HEK293 (cell line): ENCODE measurements at regions not wholly inside any gene's neighbourhood (a gene's known extent, or its start where the extent isn't known, plus 50 kb on each side); places are given as distances from the start of the nearest gene placed in this dataset.

Experiments
- CTCF ChIA-PET: fragments of 350-600 bp; formaldehyde crosslinking; extraction: SDS; loops from one replicate; lab custom pipeline; 2021; ENCODE audit warnings: antibody characterized with exemption; lab: Yijun Ruan, JAX
- POLR2A ChIA-PET: fragments of 300-600 bp; formaldehyde crosslinking; extraction: SDS; loops from one replicate; lab custom pipeline; 2020; ENCODE audit warnings: antibody characterized with exemption, inconsistent platforms; lab: Yijun Ruan, JAX
- H3K27ac ChIP-seq: fragments of 200-500 bp; sonication (Bioruptor generic); 2 replicates; pipeline ENCODE4 v1.5.1; 2014; ENCODE audit warnings: low read depth, low read length, control low read depth, inconsistent platforms; ENCODE audit errors: extremely low read depth
- H3K36me3 ChIP-seq, 2 experiments: fragments of 200-500 bp in 1 of 2; sonication (Bioruptor generic) in 1 of 2; 1 replicate in 1 of 2; 2 replicates in 1 of 2; pipeline ENCODE4 v1.5.1; 2014 to 2017; ENCODE audit warnings: inconsistent platforms in 2 of 2, low read length in 2 of 2; ENCODE audit not compliant: control insufficient read depth in 2 of 2, insufficient read depth in 1 of 2
- H3K4me1 ChIP-seq: fragments of 200-500 bp; sonication (Bioruptor generic); 2 replicates; pipeline ENCODE4 v1.5.1; 2014; ENCODE audit warnings: mild to moderate bottlenecking, low read length, inconsistent platforms; ENCODE audit not compliant: control insufficient read depth, insufficient read depth
- H3K4me3 ChIP-seq: 2 replicates; pipeline ENCODE4 v1.5.1; 2011; ENCODE audit warnings: low read depth, mild to moderate bottlenecking, control low read depth, low read length, moderate library complexity
- H3K9me3 ChIP-seq: fragments of 200-500 bp; sonication (Bioruptor generic); 2 replicates; pipeline ENCODE4 v1.5.1; 2014; ENCODE audit warnings: low read depth, low read length, inconsistent platforms; ENCODE audit not compliant: control insufficient read depth, insufficient read depth
- ATF2 ChIP-seq: fragments of 450-650 bp; formaldehyde crosslinking; IDR thresholded peaks from 2 replicates; pipeline ENCODE4 v1.5.1; 2016; ENCODE audit warnings: missing biosample characterization, missing genetic modification characterization, low read depth
- KLF16 ChIP-seq: fragments of 450-650 bp; formaldehyde crosslinking; IDR thresholded peaks from 2 replicates; pipeline ENCODE4 v1.5.1; 2017; ENCODE audit warnings: missing biosample characterization, missing genetic modification characterization
- PATZ1 ChIP-seq: fragments of 450-650 bp; formaldehyde crosslinking; IDR thresholded peaks from 2 replicates; pipeline ENCODE4 v1.5.1; 2016; ENCODE audit warnings: missing biosample characterization, missing genetic modification characterization
- PBX3 ChIP-seq: sonication (generic); formaldehyde crosslinking; IDR thresholded peaks from 2 replicates; pipeline ENCODE4 v1.8.1; 2022; ENCODE audit warnings: mild to moderate bottlenecking, moderate library complexity, missing genetic modification reagents
- PRDM1 ChIP-seq: fragments of 450-650 bp; formaldehyde crosslinking; IDR thresholded peaks from 2 replicates; pipeline ENCODE4; 2016; ENCODE audit warnings: missing biosample characterization, missing genetic modification characterization
- PRDM6 ChIP-seq: fragments of 450-650 bp; formaldehyde crosslinking; IDR thresholded peaks from 2 replicates; pipeline ENCODE4 v1.5.1; 2017; ENCODE audit warnings: missing biosample characterization, missing genetic modification characterization
- SETDB1 ChIP-seq: IDR thresholded peaks from one replicate; pipeline ENCODE4 v1.6.1; 2017; ENCODE audit warnings: mild to moderate bottlenecking, low read length, moderate library complexity, mixed read lengths; ENCODE audit not compliant: insufficient read length
- SP3 ChIP-seq: fragments of 450-650 bp; formaldehyde crosslinking; IDR thresholded peaks from 2 replicates; pipeline ENCODE4 v1.5.1; 2016; ENCODE audit warnings: missing biosample characterization, missing genetic modification characterization
- ZFP41 ChIP-seq: fragments of 450-650 bp; formaldehyde crosslinking; IDR thresholded peaks from 2 replicates; pipeline ENCODE4 v1.5.1; 2016; ENCODE audit warnings: missing biosample characterization, missing genetic modification characterization, borderline replicate concordance
- ZFP69B ChIP-seq: fragments of 450-650 bp; formaldehyde crosslinking; IDR thresholded peaks from 2 replicates; pipeline ENCODE4 v1.5.1; 2016; ENCODE audit warnings: missing biosample characterization, missing genetic modification characterization
- ZNF112 ChIP-seq: fragments of 450-650 bp; formaldehyde crosslinking; IDR thresholded peaks from 2 replicates; pipeline ENCODE4 v1.5.0; 2017; ENCODE audit warnings: missing biosample characterization, missing genetic modification characterization
- ZNF248 ChIP-seq: fragments of 450-650 bp; formaldehyde crosslinking; IDR thresholded peaks from 2 replicates; pipeline ENCODE4 v1.5.1; 2017; ENCODE audit warnings: missing biosample characterization, missing genetic modification characterization
- ZNF501 ChIP-seq: fragments of 450-650 bp; formaldehyde crosslinking; IDR thresholded peaks from 2 replicates; pipeline ENCODE4 v1.5.1; 2016; ENCODE audit warnings: missing biosample characterization, missing genetic modification characterization
- ZNF560 ChIP-seq: fragments of 450-650 bp; formaldehyde crosslinking; IDR thresholded peaks from 2 replicates; pipeline ENCODE4 v1.5.1; 2017; ENCODE audit warnings: missing biosample characterization, missing genetic modification characterization, borderline replicate concordance
- ZNF626 ChIP-seq: fragments of 450-650 bp; sonication (Bioruptor Pico); formaldehyde crosslinking; IDR thresholded peaks from 2 replicates; pipeline ENCODE4 v1.5.1; 2018; ENCODE audit warnings: missing biosample characterization, missing genetic modification characterization, inconsistent platforms
- ZNF658 ChIP-seq: fragments of 450-650 bp; formaldehyde crosslinking; IDR thresholded peaks from 2 replicates; pipeline ENCODE4; 2016; ENCODE audit warnings: missing biosample characterization, missing genetic modification characterization
- ZNF660 ChIP-seq: fragments of 450-650 bp; IDR thresholded peaks from 2 replicates; pipeline ENCODE4 v1.5.1; 2018; ENCODE audit warnings: missing biosample characterization, mild to moderate bottlenecking, missing genetic modification characterization
- ZNF747 ChIP-seq: fragments of 450-650 bp; formaldehyde crosslinking; IDR thresholded peaks from 2 replicates; pipeline ENCODE4 v1.5.1; 2016; ENCODE audit warnings: missing biosample characterization, missing genetic modification characterization
- ZNF777 ChIP-seq: fragments of 450-650 bp; formaldehyde crosslinking; IDR thresholded peaks from 2 replicates; pipeline ENCODE4 v1.5.1; 2017; ENCODE audit warnings: missing biosample characterization, missing genetic modification characterization, borderline replicate concordance
- ZNF792 ChIP-seq: fragments of 450-650 bp; formaldehyde crosslinking; IDR thresholded peaks from 2 replicates; pipeline ENCODE4 v1.5.1; 2016; ENCODE audit warnings: missing biosample characterization, missing genetic modification characterization
- ZNF837 ChIP-seq: fragments of 450-650 bp; formaldehyde crosslinking; IDR thresholded peaks from 2 replicates; pipeline ENCODE4 v1.5.1; 2016; ENCODE audit warnings: missing biosample characterization, missing genetic modification characterization
- ZSCAN30 ChIP-seq: fragments of 450-650 bp; IDR thresholded peaks from 2 replicates; pipeline ENCODE4 v1.5.1; 2018; ENCODE audit warnings: missing biosample characterization, mild to moderate bottlenecking, missing genetic modification characterization, moderate library complexity
- TF ChIP-seq, protein P1 (sequence below): fragments of 450-650 bp; formaldehyde crosslinking; optimal IDR thresholded peaks from 2 replicates; pipeline ENCODE3; 2016; ENCODE audit warnings: missing biosample characterization, mild to moderate bottlenecking, missing genetic modification characterization
- TF ChIP-seq, protein P2 (sequence below): fragments of 450-650 bp; formaldehyde crosslinking; IDR thresholded peaks from 2 replicates; pipeline ENCODE4 v1.5.1; 2017; ENCODE audit warnings: missing biosample characterization, missing genetic modification characterization

DNA sequence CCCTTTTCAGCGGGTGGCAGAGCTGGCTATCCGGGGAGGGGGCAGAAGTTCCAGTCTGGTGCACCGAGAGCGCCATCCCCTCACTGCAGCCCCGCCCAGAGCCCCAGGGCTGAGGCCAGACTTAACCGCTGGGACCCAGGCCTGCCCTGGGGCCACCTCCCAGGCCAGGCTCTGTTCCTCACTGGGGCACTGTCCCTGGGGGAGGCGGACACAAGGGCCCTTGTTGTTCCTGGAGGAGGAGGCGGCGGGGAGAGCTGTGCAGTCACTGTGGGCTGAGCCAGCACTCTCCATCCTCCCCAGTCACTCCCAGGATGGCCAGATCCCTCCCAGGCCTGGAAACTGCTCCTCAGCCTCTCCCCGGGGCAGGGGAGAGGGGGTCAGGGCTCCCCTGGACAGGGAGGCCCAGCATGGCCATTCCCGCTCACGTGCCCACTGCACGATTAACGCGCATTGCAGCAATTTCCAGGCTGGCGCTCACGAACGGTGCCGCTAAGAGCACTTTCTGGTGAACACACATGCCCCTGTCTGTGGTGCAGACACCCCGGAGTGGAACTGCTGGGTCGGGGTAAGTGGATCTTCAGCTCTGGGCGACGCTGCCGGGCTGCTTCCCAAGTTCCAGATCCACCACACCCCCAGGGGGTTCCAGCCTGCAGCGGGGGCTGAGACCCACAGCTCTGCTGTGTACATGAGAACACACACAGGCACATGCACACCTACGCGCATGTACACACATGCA is 89.8 kb upstream of the SFSWAP start:
- H3K4me1 ChIP-seq, result no peaks in the 10 kb centered on the region
- POLR2A ChIA-PET, result no interaction called here
- no peaks in the 10 kb centered on the region for H3K9me3 ChIP-seq
- H3K4me3 ChIP-seq, result no peak overlapping the region
- TF ChIP-seq ZNF658 (tag by site-specific recombination), result no peak
- TF ChIP-seq, protein P1, sequence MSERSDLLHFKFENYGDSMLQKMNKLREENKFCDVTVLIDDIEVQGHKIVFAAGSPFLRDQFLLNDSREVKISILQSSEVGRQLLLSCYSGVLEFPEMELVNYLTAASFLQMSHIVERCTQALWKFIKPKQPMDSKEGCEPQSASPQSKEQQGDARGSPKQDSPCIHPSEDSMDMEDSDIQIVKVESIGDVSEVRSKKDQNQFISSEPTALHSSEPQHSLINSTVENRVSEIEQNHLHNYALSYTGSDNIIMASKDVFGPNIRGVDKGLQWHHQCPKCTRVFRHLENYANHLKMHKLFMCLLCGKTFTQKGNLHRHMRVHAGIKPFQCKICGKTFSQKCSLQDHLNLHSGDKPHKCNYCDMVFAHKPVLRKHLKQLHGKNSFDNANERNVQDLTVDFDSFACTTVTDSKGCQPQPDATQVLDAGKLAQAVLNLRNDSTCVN (tag by site-specific recombination), result no peak
- TF ChIP-seq ZNF747 (tag by site-specific recombination), result no peak
- no peak for TF ChIP-seq PBX3 (CRISPR knock-in tag)
- TF ChIP-seq SP3 (tag by site-specific recombination), result no peak
- TF ChIP-seq SETDB1, result no peak
- TF ChIP-seq ZNF112 (tag by site-specific recombination), result no peak
- no peak for TF ChIP-seq ZNF660 (tag by site-specific recombination)
- no peak for TF ChIP-seq ATF2 (tag by site-specific recombination)
- no peak for TF ChIP-seq ZFP69B (tag by site-specific recombination)
- TF ChIP-seq KLF16 (tag by site-specific recombination), result no peak
- TF ChIP-seq PATZ1 (tag by site-specific recombination), result no peak
- no peak for TF ChIP-seq ZNF626
- TF ChIP-seq ZNF560 (tag by site-specific recombination), result no peak
- TF ChIP-seq ZNF248 (tag by site-specific recombination), result no peak
- TF ChIP-seq ZFP41 (tag by site-specific recombination), result no peak
- no peak for TF ChIP-seq ZNF777 (tag by site-specific recombination)
- H3K27ac ChIP-seq, result no peak overlapping the region
- CTCF ChIA-PET, result no interaction called here
- H3K36me3 ChIP-seq, result no peaks in the 10 kb centered on the region

GRCh38 chr12:131621701-131622421 is 89.0 kb upstream of the SFSWAP start:
- no peaks in the 10 kb centered on the region for H3K36me3 ChIP-seq
- ChIA-PET POLR2A (no interaction called here), CTCF (no interaction called here)
- no peaks in the 10 kb centered on the region for H3K4me1 ChIP-seq
- H3K4me3 ChIP-seq, result no peak overlapping the region
- H3K27ac ChIP-seq, result no peak overlapping the region
- H3K9me3 ChIP-seq, result no peaks in the 10 kb centered on the region
- no peak for TF ChIP-seq ZNF792 (tag by site-specific recombination)
- TF ChIP-seq PRDM6 (tag by site-specific recombination), result no peak
- TF ChIP-seq ZNF501 (tag by site-specific recombination), result no peak
- no peak for TF ChIP-seq PRDM1 (tag by site-specific recombination)
- TF ChIP-seq, protein P2, sequence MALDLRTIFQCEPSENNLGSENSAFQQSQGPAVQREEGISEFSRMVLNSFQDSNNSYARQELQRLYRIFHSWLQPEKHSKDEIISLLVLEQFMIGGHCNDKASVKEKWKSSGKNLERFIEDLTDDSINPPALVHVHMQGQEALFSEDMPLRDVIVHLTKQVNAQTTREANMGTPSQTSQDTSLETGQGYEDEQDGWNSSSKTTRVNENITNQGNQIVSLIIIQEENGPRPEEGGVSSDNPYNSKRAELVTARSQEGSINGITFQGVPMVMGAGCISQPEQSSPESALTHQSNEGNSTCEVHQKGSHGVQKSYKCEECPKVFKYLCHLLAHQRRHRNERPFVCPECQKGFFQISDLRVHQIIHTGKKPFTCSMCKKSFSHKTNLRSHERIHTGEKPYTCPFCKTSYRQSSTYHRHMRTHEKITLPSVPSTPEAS (tag by site-specific recombination), result 0 out of 2 replicates have a peak, but pooled peaks have one; percentile 16
- no peak for TF ChIP-seq ZNF837 (tag by site-specific recombination)
- no peak for TF ChIP-seq ZSCAN30 (tag by site-specific recombination)
